Ammon's horn (tissue), 1 donor: ENCODE measurements at regions not wholly inside any gene's neighbourhood (a gene's known extent, or its start where the extent isn't known, plus 50 kb on each side); places are given as distances from the start of the nearest gene placed in this dataset.
"Not testable (repeated sequence)": the region's sequence is repeated elsewhere in the genome, so short reads cannot be mapped to it uniquely, and the experiment has no call there.

Experiments used
- DNase-seq: peaks from one replicate; pipeline ENCODE4 v3.0.0-alpha.2; 2016; ENCODE audit warnings: low spot score

DNA sequence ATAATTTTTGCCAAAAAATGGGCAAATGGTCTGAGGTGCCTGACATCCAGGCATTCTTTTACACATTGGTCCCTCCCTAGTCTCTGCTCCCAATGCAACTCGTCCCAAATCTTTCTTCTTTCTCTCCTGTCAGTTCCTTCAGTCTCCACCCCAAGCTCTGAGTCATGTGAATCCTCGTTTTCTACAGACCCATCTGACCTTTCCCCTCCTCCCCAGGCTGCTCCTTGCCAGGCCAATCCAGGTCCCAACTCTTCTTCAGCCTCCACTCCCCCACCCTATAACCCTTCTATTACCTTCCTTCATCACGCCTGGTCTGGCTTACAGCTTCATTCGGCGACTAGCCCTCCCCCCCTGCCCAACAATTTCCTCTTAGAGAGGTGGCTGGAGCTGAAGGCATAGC is 55.3 kb downstream of the BBS10 start:
- not testable (repeated sequence) for DNase-seq

DNA sequence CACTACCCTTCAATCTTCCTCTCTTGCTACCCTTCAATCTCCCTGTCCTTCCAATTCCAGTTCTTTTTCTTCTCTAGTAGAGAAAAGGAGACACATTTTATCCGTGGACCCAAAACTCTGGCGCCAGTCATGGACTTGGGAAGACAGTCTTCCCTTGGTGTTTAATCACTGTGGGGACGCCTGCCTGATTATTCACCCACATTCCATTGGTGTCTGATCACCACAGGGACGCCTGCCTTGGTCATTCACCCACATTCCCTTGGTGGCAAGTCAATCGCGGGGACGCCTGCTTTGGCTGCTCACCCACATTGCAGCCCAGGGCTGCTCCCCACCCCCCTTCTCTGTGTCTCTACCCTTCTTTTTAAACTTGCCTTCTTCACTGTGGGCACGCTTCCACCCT is 55.9 kb downstream of the BBS10 start:
- not testable (repeated sequence) for DNase-seq

DNA sequence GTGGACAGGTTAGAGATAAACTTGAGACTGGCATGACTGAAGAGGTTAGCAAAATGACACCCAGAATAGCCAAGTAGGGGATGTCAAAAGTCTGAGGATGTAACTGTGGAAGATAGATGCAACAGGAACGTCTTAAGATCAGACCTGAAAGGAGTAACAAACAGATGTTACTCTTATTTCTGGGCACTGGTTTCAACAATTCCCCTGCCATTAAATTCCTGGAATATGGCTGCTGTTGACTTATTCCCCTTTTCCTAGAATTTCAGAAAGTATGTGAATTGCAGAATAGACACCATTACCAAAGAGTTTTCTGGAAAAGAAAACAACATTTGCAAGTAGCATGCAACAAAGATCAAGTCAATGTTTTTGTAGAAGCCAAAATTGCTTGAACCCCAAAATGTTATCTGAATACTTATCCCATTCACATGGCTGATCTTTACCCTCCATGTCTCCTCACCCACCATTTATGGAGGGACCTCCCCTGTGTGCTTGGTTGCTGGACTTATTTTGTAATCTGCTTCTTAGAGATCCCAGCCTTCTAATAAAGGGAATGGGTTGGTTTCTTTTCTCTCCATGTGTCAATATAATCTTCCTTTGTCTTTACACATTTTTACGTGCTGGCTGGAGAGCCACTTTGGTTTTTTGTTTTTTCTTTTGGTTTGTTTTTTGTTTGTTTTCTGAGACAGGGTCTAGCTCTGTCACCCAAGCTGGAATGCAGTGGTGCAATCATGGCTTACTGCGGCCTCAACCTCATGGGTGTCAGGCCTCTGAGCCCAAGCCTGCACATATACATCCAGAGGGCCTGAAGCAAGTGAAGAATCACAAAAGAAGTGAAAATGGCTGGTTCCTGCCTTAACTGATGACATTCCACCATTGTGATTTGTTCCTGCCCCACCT is 57.0 kb downstream of the BBS10 start:
- no peak for DNase-seq

DNA sequence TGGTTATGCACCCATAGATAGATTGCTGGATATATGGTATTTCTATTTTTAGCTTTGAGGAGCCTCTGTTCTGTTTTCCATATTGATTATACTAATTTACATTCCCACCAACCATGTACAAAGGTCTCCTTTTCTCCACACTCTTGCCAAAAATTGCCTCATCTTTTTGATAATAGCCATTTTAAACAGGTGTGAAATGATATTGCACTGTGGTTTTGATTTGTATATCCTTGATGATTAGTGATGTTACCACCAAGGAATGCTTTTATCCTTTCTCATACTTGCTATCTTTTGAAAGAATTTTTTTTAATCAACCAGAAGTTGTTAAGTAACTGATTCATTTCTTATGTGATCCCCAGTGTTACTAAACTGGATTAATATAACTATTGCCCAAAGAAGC is 60.0 kb downstream of the BBS10 start:
- DNase-seq = no peak

DNA sequence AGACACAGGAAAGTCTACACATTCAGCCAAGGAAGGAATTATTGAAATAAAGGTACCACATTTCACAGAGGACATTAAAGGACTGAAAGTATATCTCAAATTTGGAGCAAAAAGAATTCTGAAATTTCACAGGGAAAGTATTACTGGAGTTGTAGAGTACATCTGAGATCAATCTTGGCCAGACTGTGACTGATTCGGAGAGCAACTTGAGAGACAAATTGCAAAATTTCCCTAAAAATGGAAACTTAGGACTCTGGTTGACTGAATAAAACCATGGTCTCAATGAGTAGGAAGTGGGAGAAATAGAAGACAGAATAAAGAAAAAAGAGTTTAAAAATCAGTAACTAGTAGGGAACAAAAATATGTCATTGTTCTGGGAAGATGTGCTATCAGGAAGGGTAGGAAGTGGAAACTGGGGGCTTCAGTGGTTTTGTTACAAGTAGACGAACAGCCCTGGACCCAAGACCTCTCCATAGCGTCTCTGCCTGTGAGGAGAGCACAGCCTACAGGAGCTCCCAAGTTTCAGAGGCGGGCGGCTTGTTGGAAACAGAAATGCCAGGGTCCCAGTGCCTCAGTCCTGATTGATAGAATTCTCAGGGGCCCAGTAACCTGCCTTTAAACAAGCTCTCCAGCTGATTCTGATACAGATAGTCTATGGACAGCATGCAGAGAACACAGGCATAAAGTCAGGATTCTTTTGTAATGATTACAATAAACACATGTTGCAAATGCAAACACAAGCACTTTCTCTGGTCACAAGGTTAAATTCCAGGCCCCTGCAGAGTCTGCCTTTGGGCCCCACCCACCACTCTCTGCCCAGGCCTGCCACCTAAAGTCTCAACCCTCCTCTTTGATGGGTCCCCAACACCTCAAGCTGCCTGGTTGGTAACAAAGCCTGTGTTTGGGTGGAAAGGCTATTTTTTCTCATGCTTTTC is 63.1 kb downstream of the BBS10 start:
- DNase-seq = no peak

DNA sequence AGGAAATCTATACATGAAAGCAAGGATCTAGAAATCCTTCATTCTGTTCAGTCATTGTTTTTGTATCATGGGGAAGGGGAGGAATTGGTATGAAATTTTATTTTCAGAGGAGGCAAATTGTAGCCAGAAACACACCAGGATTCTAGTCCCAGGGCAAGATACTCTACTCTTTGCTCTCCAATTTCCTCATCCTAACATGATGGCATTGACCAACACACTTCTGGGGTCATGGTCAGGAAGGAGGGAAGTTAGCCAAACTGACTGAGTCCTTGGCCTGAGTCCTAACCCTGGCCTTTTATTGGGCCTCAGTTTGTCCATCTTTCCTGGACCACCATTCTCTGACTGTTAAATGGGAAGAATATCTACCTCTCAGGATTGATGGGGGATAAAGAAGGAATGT is 65.5 kb downstream of the BBS10 start:
- no peak for DNase-seq

DNA sequence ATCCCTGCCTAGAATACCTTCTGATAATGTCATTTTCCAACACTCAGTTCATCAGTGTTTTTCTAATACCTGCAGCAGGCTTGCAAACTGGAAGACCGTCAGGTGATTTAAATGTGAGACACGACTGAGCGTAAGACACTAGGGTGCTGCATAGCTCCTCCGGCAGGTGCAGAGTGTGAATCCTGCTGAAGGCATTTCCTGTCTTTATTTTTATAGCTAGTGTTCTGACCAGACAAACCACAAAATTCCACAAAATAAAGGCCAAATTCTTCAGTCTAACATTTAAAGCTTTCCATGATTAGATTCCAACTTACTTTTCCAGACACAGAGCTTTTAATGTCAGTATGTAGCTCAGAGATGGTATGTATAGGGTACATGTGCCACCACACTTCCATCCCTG is 70.7 kb downstream of the BBS10 start:
- DNase-seq = no peak

DNA sequence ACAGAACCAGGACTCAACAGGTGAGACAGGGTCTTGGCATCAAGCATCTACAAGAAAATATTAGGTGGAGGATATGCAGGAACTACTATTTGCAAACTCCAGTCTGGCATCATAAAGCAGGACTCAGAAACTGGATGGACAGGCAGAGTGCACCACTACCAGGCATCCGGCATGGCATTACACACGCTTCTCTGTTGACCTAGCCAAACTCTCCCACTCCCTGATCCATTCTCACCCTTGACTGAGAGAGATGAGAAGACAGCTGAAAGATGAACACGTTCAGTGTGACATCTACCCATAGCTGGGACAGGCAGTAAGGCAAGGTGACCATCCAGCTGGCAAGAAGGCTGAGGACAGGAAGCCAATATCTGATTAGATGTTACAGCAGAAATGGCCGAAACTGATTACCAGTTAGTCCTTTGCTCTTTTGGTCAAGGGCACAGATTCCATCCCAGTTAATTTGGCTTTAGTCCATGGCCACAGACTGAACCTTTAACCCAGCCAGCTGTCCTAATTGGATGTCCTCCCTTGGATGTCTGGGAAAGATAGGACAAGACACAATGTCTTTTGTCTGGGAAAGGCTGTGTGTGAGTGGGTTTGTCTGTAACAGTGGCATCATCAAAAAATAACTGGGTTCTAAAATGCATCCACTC is 71.6 kb downstream of the BBS10 start:
- no peak for DNase-seq

DNA sequence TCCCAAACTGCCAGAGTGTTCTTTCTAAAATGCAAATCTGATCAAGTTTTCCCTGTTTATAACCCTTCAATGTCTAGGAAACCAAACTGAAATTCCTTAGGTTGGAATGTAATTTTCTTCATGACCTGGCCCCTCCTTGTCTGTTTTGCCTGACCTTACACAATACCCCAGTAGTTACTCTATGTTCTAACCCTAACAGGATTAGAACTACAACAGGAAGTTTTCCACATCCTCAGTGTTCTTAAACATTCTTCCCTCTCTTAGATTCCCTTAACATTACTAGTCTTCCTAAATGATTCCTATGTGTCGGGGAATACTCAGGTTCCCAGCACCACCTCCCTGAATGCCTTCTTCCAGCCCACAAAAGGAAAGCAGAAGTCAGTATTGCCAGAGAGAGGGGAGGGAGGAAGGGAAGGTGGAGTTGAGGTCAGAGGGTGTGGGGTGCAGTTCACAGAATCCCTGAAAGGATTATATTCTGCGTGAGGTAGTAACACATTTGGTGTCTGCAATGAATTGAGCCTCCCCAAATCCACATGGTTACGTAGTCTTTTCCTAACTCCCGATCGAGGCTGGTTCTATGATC is 72.6 kb downstream of the BBS10 start:
- DNase-seq = no peak

DNA sequence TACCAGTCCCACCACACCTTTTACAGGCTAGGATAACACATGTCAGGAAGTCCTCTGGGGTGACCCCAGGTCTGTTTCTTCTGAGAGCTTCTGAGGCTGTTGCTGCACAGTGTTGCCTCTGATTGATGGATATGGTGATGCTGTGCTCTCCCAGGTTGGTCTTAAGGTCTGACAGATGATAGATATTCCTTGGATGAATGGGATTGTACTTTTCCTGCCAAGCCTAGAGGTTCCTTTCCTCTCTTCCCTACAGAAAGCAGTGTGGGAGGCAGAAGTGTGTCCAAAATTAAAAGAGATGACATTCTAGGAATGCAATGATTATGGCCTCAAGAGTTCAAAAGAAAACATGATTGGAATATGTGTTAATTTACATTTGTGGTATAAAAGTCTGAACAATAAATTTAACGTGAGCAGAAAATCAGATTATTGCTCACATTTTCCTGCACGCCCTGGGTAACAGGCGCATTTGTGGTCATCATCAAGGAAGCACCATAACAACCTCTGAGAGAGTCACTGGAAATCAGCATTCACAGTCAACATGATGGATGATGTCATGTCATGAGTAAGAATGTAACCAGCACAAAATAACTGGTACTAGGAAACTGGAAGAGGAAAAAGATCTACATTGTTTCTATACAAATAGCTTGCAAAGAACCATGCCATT is 73.7 kb downstream of the BBS10 start:
- no peak for DNase-seq

DNA sequence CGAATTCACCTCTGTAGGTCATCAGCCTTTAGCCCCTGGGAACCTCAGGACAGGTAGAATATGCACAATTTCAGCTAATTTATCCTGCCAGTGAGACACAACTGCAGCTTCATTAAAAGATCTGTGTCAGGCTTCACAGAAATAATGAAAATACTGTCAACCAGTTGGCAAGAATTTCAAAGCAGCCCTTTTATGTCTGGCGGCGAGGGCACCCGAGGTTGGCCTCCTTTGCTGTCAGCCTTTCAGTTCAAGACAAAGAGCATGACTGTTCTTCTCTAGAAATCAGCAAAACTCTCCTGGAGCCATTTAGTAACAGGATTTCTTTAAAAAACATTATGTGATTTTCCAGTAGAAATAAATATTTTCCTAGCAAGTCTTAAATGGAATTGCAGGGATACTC is 75.9 kb downstream of the BBS10 start:
- DNase-seq = peak; percentile 78

DNA sequence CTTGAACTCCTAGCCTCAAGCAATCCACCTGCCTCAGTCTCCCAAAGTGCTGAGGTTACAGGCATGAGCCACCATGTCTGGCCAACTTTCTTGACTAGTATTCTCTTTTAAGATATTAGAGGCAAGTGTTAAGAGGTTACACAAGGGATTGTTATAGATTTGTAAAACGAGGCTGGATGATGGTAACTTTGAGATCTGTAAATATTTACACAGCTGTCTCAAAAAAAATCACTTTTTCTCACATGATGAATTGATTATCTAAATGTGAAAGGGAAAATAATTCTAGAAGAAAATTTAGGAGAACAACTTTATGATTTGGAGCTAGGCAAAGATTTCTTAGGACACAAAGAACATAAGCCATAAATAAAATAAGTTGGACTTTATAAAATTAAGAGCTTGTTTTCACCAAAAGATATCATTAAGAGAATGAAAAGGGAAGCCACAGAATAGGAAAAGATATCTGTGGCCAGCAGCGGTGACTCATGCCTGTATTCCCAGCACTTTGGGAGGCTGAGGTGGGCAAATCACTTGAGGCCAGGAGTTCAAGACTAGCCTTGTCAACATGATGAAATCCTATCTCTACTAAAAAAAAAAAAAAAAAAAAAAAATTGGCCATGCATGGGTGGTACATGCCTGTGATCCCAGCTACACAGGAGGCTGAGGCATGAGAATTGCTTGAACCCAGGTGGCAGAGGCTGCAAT is 77.4 kb downstream of the BBS10 start:
- no peak for DNase-seq

DNA sequence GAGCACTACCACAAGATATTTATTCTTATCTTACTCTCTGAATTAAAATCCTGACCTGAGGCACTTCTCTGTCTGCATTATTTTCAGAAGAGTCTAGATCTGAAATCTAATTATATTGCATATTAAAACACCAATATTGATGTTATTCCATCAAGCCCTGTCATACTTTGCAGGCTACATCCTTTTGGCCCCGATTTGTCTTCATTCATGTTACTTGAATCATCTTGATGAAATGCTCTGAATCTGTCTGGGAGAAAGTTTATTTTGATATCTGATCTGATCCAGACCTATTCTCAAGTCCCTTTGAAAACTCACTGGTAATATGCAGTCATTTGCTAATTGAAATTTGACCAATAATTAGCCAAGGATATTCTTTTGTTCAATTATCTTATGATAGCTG is 79.9 kb downstream of the BBS10 start:
- DNase-seq = no peak

DNA sequence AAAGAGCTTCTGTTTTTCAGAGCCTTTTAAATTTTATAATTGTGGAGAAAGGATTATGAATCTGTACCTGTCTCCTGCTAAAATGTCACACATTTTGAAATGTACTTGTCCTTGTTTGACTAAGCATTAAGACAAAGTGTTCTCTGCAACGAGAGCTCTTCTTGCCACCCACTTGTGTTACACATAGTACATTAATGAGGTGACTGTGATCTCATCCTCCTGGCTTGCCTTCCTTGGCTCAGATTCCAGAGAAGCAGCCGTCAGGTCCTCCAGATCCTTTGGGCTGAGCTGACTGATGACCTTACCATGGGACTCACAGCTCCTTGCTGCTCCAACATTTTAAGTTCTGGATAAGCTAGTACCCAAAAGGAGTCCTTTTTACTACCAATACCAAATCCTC is 81.4 kb downstream of the BBS10 start:
- peak; percentile 9 for DNase-seq

DNA sequence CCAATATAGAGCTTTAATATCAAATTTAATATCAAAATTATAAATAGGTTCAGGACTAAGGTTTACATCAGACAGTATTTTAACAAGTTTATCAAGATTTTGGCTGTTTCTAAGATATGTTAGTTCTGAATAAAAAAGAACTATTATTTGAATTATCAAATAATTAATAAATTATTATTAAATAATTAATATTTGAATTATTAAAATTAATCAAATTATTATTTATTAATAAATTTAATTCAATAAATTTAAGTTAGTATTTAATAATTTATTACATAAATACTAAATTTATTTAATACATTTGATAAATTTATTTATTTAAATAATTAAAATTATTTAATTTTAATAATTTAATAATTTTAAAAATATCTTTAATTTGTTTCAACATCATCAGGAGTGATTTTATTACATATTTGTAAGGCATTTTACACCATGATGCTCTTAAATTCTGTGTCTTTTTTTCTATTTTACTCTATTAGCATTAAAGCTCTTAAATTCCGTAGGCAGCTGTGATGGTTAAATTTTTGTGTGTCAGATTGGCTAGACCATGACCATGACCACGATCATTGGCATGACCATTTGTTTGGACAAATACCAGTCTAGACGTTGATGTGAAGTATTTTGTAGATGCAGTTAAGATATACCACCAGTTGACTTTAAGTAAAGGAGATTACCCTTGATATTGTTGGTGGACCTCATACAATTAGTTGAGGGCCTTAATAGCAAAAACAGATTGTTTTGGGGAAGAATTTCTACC is 82.6 kb downstream of the BBS10 start:
- no peak for DNase-seq

DNA sequence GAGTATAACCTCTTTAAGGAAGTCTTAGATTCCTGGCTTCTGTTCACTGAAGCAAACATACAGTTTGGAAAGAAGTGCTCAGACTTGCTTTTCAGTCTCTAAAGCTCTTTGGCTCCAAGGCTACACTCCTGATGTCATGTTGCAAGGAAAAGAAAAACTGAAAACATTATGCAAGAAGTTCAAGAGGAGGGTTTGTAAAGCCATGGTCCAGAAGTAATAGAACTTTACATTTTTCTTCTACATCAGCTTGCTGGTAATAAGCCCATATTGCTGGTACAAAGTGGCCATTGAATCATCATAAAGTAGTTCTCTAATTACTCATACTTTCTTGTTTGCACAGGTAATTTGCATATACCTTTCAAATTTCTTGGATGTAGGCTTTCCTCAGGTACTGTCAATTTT is 83.6 kb downstream of the BBS10 start:
- DNase-seq = no peak

DNA sequence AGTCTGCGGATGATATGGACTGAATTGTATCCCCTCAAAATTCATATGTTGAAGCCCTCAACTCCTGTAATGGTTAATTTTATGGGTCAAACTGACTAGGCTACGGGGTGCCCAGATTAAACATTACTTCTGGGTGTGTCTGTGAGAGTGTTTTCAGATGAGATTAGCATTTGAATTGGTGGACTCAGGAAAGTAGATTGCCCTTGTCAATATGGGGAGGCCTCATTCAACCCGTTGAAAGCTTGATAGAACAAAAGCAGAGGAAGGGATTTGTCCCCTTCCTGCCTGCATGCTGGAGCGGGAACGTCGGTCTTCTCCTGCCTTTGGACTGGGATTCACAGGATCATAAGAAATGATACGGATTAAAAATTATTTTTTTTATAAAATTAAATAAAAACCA is 84.5 kb downstream of the BBS10 start:
- DNase-seq = no peak

DNA sequence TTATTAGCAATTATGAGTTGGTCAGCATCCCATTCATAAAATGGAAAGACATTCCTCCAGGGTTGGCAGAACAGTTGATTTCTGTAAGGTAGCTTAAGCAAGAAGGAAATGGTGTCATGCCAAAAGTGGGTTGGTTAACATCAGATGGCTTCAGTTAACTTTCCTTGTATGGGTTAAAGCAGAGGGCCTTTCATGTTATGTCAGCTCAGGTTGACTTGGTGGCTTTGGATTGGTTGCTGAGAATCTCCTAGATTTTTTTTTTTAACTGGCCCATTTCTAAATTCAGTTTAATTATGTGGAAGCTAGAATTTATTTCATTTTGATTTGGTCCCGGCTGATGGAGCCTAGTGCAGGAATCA is 87.8 kb downstream of the BBS10 start:
- no peak for DNase-seq

DNA sequence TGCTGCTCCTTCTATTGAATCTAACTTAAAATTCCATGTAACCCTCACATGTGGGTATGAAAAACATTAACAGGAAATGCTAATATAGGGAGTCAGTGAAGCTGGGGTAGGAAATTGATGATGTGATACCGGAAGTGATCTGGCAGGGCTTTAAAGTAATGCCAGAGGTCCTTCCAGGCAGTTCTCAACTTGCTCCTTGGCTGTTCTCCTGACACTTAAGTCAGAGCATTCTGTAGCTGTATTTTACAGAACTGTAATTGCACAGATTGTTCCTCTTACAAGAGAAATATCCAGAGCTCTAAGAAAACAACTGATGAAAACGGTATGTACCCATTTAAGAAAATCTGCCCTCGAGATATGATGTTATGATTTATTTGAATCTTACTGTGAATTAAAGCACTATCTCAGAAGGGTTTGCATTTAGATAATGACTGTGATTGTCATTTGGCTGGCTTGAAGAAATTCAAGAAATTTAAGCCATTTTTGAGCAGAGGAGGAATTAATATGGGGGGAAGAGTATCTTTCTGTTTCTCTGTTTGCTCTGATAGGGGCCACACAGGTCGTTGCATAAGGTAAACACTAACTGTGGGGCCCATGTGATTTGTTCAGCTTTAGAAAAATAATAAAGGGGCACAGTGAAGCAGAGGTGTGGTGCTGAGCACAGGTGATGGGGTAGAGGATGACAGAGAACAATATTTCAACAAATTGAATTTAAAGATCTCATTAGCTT is 88.4 kb downstream of the BBS10 start:
- no peak for DNase-seq

DNA sequence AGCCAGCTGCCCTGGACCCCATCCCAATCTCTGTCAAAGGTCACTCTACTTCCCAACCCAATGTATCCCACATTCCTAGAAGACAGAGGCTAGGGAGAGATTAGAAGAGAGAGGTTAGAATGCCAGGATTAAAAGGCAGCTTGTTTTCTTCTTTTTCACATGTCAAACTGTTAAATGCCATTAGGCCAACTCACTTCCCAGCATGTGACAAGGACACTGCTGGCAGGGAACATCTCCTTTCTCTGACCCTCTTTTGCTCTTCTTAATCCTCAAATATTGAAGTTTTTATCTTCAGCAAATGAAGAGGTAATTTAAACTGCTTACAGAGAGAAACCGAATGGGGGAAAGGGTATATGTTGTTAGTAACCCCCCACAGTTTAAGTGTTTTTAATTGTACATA is 89.1 kb downstream of the BBS10 start:
- no peak for DNase-seq
